Fibroblast of mammary gland (primary cell): ENCODE measurements at regions not wholly inside any gene's neighbourhood (a gene's known extent, or its start where the extent isn't known, plus 50 kb on each side); places are given as distances from the start of the nearest gene placed in this dataset.

Source experiments
- DNase-seq: peaks from one replicate; pipeline ENCODE4 v3.0.0-alpha.2; 2010; ENCODE audit warnings: low read depth
- H3K4me3 ChIP-seq: 2 replicates; pipeline ENCODE4 v1.5.1; 2011; ENCODE audit warnings: low read depth, mild to moderate bottlenecking, low read length, moderate library complexity; ENCODE audit not compliant: control insufficient read depth
- TF ChIP-seq, protein P1 (sequence below): conservative IDR thresholded peaks from 2 replicates; pipeline ENCODE4 v1.5.1; 2011; ENCODE audit warnings: low read depth, low read length, inconsistent platforms; ENCODE audit not compliant: control insufficient read depth, insufficient read depth

DNA sequence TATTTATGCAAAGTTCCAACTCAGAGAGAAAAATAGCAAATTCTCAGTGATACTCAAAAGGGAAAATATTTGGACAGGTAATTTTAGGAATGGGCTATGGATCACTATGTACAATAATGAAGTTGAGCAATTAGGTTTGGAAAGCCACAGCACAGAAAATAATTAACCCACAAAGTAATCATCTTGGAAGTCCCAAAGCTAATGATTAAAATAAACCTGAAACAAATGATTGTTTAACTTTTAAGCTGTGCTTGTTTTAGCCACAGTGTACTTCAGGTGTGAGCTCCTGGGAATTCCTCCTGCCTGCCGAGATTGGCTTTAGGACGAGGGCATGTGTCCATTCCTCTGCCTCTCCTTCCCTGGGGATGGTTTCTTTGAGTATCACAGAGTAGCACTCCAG lies 403.9 kb downstream of the ZSWIM6 start:
- no peak overlapping the region for H3K4me3 ChIP-seq
- no peak for DNase-seq
- TF ChIP-seq, protein P1, sequence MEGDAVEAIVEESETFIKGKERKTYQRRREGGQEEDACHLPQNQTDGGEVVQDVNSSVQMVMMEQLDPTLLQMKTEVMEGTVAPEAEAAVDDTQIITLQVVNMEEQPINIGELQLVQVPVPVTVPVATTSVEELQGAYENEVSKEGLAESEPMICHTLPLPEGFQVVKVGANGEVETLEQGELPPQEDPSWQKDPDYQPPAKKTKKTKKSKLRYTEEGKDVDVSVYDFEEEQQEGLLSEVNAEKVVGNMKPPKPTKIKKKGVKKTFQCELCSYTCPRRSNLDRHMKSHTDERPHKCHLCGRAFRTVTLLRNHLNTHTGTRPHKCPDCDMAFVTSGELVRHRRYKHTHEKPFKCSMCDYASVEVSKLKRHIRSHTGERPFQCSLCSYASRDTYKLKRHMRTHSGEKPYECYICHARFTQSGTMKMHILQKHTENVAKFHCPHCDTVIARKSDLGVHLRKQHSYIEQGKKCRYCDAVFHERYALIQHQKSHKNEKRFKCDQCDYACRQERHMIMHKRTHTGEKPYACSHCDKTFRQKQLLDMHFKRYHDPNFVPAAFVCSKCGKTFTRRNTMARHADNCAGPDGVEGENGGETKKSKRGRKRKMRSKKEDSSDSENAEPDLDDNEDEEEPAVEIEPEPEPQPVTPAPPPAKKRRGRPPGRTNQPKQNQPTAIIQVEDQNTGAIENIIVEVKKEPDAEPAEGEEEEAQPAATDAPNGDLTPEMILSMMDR, result no peak

GRCh38 chr5:61737301-61737963 lies 405.4 kb downstream of the ZSWIM6 start:
- no peak for DNase-seq
- TF ChIP-seq, protein P1, result no peak
- no peak overlapping the region for H3K4me3 ChIP-seq

GRCh38 chr5:61737964-61738340 lies 405.9 kb downstream of the ZSWIM6 start:
- TF ChIP-seq, protein P1, result no peak
- DNase-seq, result no peak

DNA sequence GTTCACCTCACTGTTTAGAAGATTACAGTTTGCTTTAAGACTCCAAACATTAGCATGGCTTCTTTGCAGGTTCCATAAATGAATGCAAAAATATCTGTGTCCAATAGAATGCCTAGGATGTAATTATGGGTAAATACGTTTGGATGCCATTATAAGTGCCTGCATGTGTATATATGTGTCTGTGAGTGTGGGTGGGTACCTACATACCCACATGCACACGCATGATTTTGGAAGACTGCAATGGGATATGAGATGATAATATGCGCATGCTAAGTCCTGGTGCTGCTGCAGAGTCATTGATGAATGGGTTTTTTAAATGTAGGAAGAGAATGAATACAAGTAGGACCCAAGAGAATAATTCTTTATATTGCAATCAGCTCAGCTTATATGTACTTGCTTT lies 406.4 kb downstream of the ZSWIM6 start:
- H3K4me3 ChIP-seq, result no peak overlapping the region
- TF ChIP-seq, protein P1, result no peak
- no peak for DNase-seq

More at GRCh38 chr5:61737964-61738340, 405.9 kb downstream of the ZSWIM6 start:
- H3K4me3 ChIP-seq, result no peak overlapping the region

DNA sequence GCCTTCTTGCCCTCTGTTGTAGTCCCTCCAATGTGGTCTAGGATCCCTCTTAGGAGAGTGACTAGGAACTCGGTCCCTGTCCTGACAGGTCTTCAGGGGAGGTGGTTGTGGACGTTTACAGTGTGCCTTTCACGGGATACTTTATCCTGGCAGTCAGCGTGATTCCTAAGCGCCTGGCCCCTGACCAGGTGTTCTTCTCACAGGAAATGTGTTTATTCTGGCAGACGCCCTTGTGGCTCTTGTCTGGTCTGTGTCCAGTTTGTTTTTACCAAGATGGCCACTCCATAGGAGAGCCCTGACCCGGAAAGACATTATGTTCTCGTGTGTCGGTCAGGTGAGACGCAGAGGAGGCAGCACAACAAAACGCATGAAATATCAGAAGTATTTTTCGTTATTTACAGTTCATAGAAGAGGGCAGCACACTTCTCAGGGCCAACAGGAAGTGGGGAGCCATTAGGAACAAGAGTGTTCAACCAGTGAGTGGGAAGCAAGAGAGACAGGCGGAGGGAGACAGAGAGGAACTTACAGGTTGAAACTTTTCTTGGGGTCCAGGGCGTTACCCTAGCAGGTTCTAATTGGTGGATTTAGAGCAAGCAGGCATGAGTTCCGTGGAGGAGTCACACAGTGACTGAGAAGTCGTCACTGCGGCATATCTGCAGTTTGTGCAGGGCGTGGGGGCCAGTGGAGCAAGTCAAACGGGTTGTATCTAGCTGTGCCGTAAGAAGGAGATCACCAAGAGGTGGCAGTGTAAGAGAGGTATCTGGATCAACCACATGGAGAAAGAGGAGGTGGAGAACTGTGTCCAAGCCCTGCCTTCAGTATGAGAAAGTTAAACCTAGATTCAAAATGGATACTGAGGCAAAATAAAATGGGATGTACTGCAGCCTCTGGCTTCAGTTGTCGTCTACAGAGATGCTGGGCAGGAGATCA lies 412.9 kb downstream of the ZSWIM6 start:
- TF ChIP-seq, protein P1, result no peak
- no peak overlapping the region for H3K4me3 ChIP-seq

DNA sequence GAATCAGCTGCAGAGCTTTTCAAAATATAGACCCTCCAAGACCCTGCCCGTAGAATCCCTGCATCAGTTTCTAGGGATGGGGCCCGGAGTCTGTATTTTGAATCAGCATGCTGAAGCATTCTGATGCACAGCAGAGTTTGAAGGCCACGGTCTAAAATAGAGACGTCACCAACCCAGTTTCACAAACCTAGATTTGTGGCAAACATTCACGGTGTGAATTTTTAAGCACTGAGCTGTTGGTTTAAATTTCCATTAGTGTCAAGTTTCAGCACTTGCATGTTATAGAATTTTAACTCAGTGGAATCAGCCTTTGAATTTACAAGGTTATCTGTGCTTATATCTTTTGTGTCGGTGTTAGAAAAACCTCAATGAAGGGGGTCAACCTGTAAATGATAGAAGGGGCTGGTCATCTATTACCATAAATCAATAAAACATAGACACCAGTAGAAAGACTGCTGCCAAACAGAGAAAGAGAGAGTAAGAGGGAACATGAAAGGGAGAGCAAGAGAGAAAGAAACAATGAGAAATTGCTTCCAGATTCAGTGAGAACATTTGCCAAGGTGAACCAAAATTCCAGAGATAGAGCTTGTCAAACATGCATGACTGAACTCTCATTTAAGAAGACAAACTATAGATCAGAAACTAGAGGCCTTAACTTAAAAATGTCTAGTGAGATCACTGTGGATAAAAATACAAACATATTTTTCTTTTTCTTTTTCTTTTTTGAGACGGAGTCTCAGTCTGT lies 414.9 kb downstream of the ZSWIM6 start:
- no peak overlapping the region for H3K4me3 ChIP-seq
- no peak for DNase-seq
- TF ChIP-seq, protein P1, result no peak

More for the DNA sequence above, 412.9 kb downstream of the ZSWIM6 start:
- no peak for DNase-seq
